GM21367 (cell line): ENCODE measurements at regions not wholly inside any gene's neighbourhood (a gene's known extent, or its start where the extent isn't known, plus 50 kb on each side); places are given as distances from the start of the nearest gene placed in this dataset.

Experiments used
- ATAC-seq: cut with Tn5 transposase; IDR thresholded peaks from one replicate; pipeline ENCODE4 v1.9.1; 2021; ENCODE audit not compliant: unreplicated experiment

DNA sequence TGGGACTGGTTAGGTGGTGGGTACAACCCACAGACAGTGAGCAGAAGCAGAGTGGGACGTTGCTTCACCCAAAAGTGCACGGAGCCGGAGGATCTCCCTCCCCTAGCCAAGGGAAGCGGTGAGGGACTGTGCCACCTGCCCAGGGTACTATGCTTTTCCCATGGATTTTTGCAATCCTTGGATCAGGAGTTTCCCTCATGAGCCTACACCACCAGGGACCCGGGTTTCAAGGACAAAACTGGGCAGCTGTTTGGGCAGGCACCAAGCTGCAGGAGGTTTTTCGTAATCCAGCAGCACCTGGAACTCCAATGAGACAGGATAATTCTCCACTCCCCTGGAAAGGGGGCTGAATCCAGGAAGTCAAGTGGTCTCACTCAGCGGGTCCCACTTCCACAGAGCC, 209.1 kb upstream of the CXCL12 start:
- no peak for ATAC-seq

DNA sequence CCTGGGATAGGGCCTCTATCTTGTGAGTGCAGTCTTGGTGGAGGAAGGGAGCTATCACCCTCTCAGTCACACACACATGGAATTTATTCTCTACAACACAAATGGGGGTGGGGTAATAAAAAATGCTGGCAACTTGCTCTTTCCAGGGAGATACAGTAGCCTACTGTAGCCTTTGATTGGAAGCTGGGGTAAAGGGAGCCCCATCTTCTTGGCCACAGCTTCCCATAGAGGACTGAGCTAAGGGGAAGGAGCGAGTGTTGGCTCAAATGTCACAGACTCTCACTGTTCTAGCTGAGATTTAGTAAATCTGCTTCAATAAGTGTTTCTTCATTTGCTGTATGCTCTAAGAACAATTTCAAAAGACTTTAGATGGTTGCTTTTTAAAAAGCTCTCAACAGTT, 222.2 kb upstream of the CXCL12 start:
- no peak for ATAC-seq

DNA sequence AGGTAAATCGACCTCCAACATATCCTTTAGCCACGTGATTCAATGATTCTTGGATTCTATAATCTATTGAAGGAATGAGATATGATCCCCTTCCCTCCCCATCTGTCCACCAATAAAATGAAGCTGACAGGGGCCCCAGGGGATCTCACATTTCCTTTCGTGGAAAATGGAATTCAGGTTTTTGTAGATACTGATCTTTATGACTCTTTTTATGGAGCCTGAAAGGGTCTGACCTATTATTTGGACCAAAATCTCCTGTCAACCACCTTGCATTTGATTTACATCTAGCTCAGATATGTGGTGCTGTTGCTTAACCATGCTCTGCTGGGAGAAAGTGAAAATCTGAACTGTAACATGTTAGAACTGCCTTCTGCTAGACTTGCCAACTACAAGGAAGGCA, 234.0 kb upstream of the CXCL12 start:
- no peak for ATAC-seq

DNA sequence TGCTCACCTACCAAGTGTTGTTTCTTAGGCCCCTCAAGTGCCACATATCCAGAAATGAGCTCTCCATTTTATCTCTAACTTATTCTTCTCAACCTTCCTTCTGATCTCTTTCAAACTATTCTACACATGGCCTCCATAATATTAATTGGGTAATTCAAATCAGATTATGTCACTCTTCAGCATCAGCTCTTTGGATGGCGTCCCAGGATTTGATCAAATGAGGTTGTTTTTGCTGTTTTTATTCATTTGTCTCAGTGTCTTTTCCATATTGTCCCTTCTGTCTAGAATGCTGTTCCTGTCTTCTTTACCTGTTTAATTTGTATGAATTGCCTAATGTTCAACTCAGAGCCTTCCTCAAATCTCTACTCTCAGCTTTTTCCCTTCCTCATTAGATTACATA, 234.6 kb upstream of the CXCL12 start:
- ATAC-seq, result no peak

DNA sequence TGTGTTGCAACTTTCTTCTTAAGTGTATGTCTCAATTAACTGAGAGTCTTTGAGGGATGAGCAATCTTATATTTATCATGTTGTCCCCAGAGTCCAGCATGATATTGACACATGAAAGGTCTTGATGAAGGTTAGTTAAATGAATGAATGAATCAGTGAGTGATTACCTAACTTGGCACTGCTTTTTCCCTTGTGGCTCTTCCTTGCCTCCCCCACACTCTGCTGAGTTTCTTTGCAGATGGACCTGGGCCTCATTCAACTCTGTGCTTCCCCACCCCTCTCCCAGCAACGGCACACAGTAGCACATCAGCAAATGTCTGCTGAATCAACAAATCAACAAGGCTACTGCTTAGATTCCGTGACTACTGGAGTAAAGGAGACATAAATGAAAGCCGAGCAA, 235.1 kb upstream of the CXCL12 start:
- ATAC-seq, result no peak

DNA sequence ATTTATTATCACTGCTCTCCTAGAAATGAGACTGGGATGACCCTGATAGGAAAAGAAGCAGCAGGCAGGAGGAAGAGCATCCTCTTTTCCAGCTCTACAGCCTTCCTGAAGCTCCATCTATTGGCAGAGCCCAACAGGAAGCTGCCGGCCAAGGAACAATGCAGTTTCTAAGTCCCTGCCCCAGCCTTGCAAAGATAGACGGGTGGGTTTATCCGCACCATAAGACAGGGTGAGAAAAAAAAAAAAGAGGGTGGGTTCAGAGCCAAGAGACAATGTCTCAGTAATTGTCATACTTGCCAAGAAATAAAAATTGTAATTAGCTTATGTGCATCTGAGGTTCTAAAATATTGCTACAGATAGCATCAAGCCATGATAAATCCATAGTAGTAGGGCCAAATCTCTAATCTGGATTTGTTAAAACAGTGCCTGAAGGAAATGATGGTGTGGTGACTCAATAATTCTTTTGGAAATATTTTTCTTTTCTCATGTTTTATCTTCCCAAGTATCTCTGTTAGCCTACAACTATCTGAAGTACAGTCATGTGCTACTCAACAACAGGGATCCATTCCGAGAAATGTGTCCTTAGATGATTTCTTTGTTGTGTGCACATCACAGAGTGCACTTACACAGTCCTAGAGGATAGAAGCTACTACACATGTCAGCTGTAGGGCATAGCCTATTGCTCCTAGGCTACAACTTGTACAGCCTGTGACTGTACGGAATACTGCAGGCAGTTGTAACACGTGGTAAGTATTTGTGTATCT, 242.9 kb upstream of the CXCL12 start:
- ATAC-seq, result no peak

DNA sequence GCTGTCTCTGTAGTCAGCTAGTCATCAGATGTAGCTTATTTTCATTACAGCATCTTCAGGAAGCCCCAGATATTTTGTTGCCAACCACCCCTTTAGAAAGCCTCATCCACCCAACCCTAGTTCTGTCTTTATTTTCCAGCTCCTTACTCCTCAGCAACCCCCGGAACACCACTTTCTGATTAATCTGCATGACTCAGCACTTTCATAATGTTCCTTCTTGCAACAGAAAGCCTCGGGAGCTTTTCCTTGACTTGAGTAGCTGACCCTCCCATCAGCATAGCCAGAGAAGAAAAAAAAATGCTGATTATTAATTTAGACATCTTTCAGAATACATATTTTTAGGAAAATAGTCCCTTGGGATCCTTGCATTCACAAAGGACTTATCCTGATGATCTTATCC, 244.0 kb upstream of the CXCL12 start:
- ATAC-seq, result no peak

DNA sequence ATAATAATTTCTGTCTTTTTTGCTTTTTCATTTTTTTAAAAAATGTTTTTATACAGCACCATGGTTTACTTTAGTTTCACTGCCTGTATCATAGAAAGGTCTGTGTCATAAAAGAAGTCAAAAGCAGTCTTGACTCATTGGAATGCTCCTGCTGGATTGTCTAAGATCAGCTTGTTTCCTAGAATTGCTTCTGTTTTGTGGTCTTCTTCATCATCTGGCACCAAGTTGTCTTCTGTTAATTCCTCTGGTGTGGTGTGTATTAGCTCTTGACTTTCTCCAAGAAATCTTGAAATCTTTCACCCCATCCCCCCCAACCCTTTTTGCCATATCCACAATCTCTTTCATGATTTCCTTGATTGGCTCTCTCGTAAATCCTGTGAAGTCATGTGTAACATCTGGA, 250.3 kb upstream of the CXCL12 start:
- no peak for ATAC-seq

DNA sequence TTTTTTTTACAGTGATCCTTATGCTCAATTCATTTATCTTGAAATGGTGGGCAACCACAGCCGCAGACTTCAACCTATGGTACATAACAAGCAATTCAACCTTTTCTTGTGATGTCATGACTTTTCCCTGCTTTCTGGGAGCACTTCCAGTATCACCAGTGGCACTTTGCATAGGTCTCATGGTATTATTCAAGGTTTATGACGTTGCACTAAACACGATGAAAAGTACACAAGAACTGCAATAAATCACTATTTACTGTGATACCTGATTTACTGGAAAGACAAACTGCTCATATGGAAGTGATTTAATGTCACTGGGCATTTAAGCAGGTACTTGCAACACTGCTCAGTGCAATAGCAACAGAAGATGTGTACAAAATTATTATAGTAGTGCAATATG, 251.7 kb upstream of the CXCL12 start:
- no peak for ATAC-seq

DNA sequence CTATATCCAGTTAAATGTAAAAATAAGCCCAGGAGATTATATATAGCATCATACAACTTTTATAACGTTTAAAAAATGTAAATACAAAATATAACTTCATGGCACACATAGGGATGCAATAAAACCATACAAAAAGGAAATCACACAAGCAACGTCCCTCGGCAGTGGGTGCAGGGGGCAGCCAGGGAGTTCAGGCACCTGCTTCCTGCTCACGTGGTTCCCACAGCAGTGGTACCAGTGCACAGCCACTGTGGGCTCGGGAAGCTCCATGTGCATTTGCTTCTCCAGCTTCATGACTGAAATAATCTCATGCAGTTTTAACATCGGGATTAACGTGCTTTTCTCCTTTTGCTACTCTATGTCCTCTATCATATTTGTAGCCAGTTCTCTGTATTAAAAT, 255.5 kb upstream of the CXCL12 start:
- no peak for ATAC-seq

DNA sequence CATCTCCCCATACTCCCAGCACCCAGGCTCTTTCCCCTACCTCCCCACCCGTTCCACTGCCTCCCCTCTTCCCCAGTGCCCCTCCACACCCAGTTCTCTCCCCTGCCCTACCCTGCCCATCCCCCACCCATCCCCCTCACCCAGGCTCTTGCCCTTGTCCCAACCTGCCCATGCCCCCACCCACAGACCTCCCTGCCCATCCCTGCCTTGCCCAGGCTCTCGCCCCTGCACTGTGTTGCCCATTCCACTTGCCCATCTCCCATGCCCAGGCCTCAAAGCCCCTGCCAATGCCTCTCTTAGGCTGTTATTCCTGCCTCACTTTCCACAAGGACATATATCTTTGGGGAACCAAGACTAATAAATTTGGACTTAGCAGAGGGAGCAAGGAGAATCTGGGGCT, 262.6 kb upstream of the CXCL12 start:
- ATAC-seq, result no peak

DNA sequence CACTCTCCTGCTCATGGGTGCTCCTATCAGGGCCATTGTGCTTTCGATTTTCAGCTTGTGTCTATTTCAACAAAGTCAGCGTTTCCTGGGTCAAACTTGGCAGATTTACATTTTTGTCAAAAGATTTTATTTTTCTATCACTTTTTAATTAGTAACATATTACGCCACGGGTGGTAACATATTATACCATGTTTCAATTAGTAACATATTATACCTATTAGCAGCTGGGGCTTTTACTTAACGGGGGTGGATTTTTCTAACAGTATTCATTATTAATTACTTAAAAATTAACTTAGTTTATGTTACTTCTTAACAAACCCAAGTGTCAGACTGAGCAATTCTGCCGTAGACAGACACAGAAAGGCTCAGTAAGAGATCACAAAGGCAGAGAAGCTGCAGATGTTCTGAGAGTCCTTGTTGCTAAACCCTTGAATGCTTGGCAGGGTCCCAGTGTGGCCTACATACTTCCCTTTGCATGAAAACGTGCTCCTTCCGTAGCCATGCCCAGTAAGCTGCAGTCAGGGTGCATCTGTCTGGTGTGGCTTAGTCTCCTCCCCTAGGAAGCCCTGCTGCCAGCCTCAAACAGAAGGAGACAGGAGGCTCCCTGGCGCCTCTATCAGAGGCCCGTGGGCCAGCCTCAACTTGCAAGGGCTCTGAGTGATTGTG, 263.1 kb upstream of the CXCL12 start:
- no peak for ATAC-seq

DNA sequence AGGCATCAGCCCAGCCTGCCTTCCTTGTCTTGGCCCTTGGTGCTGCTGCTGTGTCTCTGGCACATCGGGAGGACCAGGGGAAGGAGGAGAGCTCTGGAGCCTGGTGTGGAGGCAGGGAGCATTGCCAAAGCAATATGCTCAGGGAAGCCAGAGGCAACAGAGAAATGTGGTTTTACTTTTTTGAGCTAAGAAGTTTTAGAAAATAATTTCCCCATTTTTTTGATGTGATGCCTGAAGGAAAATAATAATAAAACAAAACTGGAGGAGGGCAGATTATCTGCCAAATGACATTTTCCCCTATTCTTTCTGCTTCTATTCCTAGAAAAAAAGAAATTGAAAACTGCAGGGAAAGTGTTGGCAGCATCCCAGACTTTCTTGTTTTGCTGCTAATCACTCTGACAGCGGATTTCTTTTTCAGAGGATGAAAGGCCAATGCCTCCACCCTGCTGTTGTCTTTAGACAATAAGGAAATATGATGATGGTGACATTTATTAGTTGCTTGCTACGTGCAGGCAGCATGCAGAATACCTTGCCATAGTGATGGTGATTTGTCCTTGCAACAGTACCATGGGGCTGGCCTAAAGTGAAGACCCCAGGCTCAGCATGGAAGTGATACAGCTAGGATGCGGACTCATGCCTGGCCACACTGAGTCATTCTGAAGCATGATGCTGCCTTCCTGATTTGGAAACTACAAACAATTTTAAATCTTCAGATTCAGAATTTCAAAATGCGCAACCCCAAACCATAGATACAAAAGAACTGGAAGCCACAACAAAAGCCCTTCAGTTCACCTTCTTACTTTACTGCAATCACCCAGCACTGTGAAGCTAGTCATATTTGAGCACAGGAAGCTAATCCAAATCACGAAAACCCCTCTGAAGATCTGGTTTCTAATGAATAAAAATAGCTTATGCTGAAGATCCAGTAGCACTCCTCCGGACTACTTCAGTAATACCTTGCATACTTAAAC, 260.2 kb upstream of the TMEM72 start:
- ATAC-seq, result no peak

DNA sequence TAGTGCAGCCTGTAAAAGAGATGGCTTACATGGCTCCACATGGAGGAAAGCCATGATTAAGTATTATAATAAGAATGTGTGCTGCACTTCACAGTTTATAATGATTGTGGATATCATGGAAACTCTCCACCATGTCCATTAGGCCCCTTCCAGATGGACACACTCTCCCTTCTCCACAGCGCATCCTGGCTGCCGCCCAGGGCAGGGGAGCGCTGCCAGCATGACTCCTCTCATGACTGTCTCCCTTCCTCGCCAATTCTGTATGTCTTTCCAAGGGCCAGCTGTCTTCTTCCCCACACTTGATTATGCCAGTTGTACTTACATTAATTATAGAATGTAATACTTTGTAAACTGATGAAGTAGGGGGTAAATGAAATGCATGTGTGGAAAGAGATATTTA, 259.3 kb upstream of the TMEM72 start:
- no peak for ATAC-seq

DNA sequence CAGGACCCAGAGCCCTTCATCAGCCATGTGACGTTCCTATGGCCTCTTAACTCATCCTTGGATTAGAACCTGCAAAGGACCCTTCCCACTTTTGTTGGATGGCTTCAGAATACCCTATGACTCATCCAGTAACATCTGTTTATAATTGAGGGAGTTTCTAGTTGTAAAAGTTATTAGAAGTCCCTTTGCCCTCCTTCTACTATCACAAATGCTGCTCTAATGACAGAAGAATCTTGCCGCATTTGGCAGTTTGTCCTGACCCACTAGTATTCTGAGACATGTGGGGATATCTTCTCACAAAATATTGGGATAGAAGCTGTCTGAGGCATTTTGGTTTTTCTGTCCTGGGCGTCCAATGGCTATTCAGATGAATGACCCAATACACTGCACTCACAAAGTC, 251.8 kb upstream of the TMEM72 start:
- ATAC-seq, result no peak

DNA sequence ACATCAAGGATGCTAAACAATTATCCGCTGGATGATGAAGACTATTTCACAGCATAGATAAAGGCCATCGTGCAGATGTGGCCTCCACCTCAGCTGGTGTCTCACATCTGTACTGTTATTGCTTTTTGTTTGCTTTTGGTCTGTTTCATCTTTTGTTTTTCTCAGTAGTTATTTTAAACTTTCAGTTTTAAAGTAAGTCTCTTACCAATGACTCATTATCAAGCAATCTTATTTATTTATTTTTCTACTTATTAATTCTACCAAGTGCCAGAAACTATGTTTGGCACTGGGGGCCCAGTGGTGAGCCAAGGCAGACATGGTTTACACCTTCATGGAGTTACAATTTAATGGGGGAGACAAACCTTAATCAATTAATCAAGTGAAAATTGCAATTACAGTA, 250.9 kb upstream of the TMEM72 start:
- no peak for ATAC-seq

DNA sequence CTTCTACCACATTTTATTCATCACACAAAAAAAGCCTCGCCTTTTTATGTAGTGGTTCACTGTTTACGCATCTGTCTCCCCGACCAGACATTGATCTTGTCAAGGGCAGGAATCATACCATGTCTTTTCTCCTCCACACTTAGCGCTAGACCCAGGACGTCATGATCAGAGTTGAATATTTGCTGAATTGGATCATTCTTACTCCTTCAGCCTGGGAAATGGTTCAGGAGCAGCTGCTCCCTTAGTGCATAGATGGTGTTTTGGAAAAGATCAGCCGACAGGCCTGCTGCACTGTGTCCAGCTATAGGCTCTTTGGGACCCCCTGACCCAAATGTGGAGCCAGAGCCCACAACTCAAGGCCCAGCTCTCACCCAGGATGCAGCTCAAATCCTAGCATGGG, 249.1 kb upstream of the TMEM72 start:
- no peak for ATAC-seq

DNA sequence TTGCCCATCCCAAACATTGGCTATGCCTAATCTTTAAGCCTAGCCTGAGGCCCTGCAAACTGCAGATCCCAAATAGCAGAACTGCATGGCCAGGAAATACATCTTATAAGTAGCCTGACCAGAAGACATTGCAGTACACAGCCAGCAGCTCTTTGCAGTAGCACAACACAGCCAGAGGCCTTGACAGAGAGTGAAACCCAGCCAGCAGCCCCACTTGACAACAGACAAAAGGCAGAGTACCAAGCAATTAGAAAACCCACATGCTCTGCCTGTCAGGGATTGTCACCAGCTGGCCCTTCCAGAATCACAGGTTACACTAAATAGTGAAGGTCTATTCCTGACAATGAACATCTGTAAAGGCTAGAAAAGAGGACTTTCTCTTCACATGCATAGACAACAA, 242.8 kb upstream of the TMEM72 start:
- no peak for ATAC-seq

DNA sequence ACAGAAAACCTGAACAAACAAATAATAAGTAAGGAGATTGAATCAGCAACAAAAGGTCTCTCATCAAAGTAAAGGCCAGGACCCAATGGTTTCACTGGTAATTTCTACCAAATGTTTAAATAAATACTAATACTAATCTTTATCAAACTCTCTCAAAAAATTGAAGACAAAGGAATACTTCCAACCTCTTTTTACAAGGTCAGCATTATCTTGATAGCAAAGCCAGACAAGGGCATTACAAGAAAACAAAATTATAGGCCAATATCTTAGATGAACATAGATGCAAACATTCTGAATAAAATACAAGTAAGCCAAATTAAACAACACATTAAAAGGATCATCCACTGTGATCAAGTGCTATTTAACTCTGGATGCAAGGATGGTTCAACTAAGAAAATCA, 239.8 kb upstream of the TMEM72 start:
- ATAC-seq, result no peak

DNA sequence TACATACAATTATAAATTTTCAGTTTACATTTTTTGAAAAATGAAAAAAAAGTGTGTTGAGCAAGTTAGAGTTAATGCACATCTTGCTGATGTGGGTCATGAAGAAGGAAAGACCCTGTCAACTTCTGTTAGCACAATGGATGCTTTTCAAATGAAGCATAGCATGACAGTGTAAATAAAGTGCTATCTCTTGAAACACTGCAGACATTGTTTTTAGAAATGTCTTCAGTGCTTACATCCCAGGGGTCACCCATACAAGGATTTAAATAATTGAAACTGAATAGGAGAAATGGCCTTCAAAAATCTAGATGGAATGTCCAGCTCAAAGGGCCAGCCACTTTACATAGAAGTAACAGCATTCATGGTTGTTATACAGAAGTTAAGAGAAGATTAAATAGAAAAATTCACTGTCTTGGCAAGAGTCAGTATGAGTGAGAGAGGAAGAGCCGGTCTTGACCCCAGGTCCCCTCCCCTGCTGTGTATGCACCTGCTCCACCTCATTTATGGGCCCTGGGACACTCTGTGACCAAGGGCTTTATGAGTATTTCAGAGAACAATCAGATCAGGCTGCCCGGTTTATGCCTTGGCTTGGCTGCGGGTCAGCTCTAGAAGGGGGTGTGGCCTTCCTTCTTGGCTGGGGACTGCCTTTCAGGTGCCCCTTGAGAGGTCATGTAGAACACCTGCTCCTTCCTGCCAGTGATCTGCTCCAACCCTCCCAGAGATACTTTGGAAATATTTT, 237.7 kb upstream of the TMEM72 start:
- ATAC-seq, result no peak
